C4-2B (cell line): ENCODE measurements at regions not wholly inside any gene's neighbourhood (a gene's known extent, or its start where the extent isn't known, plus 50 kb on each side); places are given as distances from the start of the nearest gene placed in this dataset.

ENCODE experiments used
- H3K27ac ChIP-seq: fragments of 450-650 bp; 2 replicates; pipeline ENCODE4 v1.5.1; 2017
- CTCF ChIP-seq: fragments of 450-650 bp; conservative IDR thresholded peaks from 2 replicates; pipeline ENCODE4 v1.5.1; 2017; ENCODE audit warnings: mild to moderate bottlenecking
- ZFX ChIP-seq: fragments of 450-650 bp; IDR thresholded peaks from 2 replicates; pipeline ENCODE4 v1.6.1; 2017

- TF ChIP-seq ZFX (no peak), CTCF (no peak)
- no peak overlapping the region for H3K27ac ChIP-seq
Observed at GRCh38 chr4:59175617-59176016, 2024.5 kb upstream of the ADGRL3 start.

- H3K27ac ChIP-seq, result no peak overlapping the region
- no peak for TF ChIP-seq ZFX
- no peak for TF ChIP-seq CTCF
Observed at GRCh38 chr4:59179372-59179771, 2020.8 kb upstream of the ADGRL3 start.

- TF ChIP-seq ZFX, result no peak
- no peak for TF ChIP-seq CTCF
- H3K27ac ChIP-seq, result no peak overlapping the region
Observed at GRCh38 chr4:59180161-59180560, 2020.0 kb upstream of the ADGRL3 start.

GRCh38 chr4:59180969-59181368 is 2019.2 kb upstream of the ADGRL3 start:
- no peak overlapping the region for H3K27ac ChIP-seq
- TF ChIP-seq ZFX, result no peak
- TF ChIP-seq CTCF, result no peak

GRCh38 chr4:59195839-59196238 is 2004.3 kb upstream of the ADGRL3 start:
- no peak for TF ChIP-seq ZFX
- TF ChIP-seq CTCF, result no peak
- H3K27ac ChIP-seq, result no peak overlapping the region

- TF ChIP-seq ZFX, result no peak
- TF ChIP-seq CTCF, result no peak
- no peak overlapping the region for H3K27ac ChIP-seq
Observed at GRCh38 chr4:59200992-59201391, 1999.1 kb upstream of the ADGRL3 start.

- TF ChIP-seq ZFX (no peak), CTCF (no peak)
- H3K27ac ChIP-seq, result no peak overlapping the region
Observed at GRCh38 chr4:59217910-59218631, 1982.1 kb upstream of the ADGRL3 start.
